AG04450 (cell line): ENCODE measurements at regions not wholly inside any gene's neighbourhood (a gene's known extent, or its start where the extent isn't known, plus 50 kb on each side); places are given as distances from the start of the nearest gene placed in this dataset.

Experiments used
- CTCF ChIA-PET: fragments of 300-600, 350-600 bp; formaldehyde crosslinking; extraction: SDS; loops from one replicate; lab custom pipeline; 2022; ENCODE audit warnings: antibody characterized with exemption, inconsistent platforms; lab: Charles Lee
- POLR2A ChIA-PET: fragments of 350-600 bp; formaldehyde crosslinking; extraction: SDS; loops from one replicate; lab custom pipeline; 2021; ENCODE audit warnings: antibody characterized with exemption, inconsistent platforms; lab: Yijun Ruan, JAX
- DNase-seq: peaks from one replicate; pipeline ENCODE4 v3.0.0-alpha.2; 2011; ENCODE audit warnings: low read depth, low spot score
- H3K27ac ChIP-seq: one replicate; pipeline ENCODE4 v1.5.1; 2012; ENCODE audit warnings: low read depth, low read length, control low read depth
- H3K27me3 ChIP-seq: one replicate; pipeline ENCODE4 v1.6.0; 2012; ENCODE audit warnings: low read length; ENCODE audit not compliant: control insufficient read depth, insufficient read depth
- H3K4me3 ChIP-seq: 2 replicates; pipeline ENCODE4 v1.5.1; 2011; ENCODE audit warnings: mild to moderate bottlenecking, low read depth, low read length, control low read depth
- H3K9me3 ChIP-seq: 2 replicates; pipeline ENCODE4 v1.5.1; 2012; ENCODE audit warnings: low read length; ENCODE audit not compliant: control insufficient read depth, insufficient read depth
- CTCF ChIP-seq: IDR thresholded peaks from 2 replicates; pipeline ENCODE4 v1.5.1; 2011; ENCODE audit warnings: low read depth, low read length, control low read depth, inconsistent platforms

DNA sequence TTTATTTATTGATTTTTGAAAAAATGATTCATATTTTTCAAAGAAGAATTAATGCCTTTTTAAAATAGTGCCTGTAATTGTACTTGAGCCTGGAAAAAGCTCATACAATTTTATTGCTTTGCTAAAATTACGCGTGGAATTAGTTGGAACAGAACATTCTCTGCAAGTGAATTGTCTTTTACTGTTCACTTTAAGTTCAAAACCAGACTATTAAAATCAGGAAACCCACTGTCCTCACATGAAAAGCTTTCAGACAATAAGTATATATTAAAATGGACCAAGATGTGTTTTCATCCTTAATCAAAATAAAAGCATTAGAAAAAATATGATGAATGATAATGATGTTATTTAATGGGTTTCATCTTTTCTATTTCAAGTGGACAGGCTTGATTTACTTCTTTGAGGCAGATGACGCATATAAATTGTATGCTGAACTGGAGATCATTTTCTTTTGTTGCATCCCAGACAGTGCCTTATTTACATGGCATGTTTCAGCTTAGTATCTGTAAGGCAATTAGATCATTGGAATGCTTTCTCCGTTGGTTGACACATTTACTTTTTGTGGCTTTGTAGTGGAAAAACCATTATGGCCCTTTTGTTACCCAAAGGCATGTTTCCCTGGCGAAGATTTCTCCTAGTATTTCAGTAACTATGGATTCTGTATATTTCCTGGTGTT lies 299.0 kb upstream of the MAGEC2 start:
- no peak for DNase-seq
- ChIA-PET CTCF (no interaction called here), POLR2A (no interaction called here)
- no peak overlapping the region for H3K27ac ChIP-seq
- no peaks in the 10 kb centered on the region for H3K27me3 ChIP-seq
- TF ChIP-seq CTCF: no peak
- no peaks in the 10 kb centered on the region for H3K9me3 ChIP-seq
- no peak overlapping the region for H3K4me3 ChIP-seq

DNA sequence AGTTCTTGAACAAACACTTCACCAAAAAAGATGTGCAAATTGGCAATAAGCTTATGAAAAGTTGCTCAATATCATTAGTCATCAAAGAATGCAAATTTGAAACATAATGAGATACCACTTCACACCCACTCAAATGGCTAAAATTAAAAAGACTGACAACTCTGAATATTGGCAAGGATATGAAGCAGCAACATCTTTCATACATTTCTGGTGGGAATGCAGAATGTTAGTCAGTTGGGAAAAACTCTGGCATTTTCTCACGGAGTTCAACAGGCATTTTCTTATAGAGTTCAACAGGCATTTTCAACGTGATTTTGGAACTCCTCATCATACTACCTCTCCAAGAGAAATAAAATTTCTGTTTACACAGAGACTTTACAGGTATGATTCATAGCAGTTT lies 297.4 kb upstream of the MAGEC2 start:
- Histone ChIP-seq H3K4me3 (no peak overlapping the region), H3K27ac (no peak overlapping the region), H3K9me3 (no peaks in the 10 kb centered on the region), H3K27me3 (no peaks in the 10 kb centered on the region)
- TF ChIP-seq CTCF: no peak
- ChIA-PET POLR2A (no interaction called here), CTCF (no interaction called here)
- DNase-seq: no peak

DNA sequence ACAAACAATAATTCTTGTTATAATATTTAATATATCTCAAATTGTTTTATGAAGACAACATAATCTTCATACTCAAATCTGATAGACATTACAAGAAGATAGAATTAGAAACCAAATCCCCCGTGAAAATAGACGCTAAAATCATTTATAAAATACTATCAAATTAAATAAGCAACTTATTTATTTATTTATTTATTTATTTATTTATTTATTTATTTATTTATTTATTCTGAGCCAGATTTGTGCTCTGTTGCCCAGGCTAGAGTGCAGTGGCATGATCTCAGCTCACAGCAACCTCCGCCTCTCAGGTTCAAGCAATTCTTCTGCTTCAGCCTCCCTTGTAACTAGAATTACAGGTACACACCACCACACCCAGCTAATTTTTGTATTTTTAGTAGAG lies 294.9 kb upstream of the MAGEC2 start:
- ChIA-PET CTCF (no interaction called here), POLR2A (no interaction called here)
- DNase-seq: no peak
- H3K4me3 ChIP-seq: no peak overlapping the region
- H3K9me3 ChIP-seq: no peaks in the 10 kb centered on the region
- no peaks in the 10 kb centered on the region for H3K27me3 ChIP-seq
- TF ChIP-seq CTCF: no peak
- H3K27ac ChIP-seq: no peak overlapping the region

- H3K4me3 ChIP-seq: no peak overlapping the region
- TF ChIP-seq CTCF: no peak
- no peaks in the 10 kb centered on the region for H3K9me3 ChIP-seq
- CTCF ChIA-PET: interaction anchor here (0.5 kb wide), 1 partner anchor 741 kb away, joined by 3 read pairs; no protein-coding TSS in a partner anchor
- POLR2A ChIA-PET: no interaction called here
- no peak overlapping the region for H3K27ac ChIP-seq
- DNase-seq: no peak
- no peaks in the 10 kb centered on the region for H3K27me3 ChIP-seq
Measured at GRCh38 chrX:142483965-142484364, 278.9 kb upstream of the MAGEC2 start.

- DNase-seq: no peak
- TF ChIP-seq CTCF: no peak
- no peak overlapping the region for H3K27ac ChIP-seq
- ChIA-PET CTCF (no interaction called here), POLR2A (no interaction called here)
- no peaks in the 10 kb centered on the region for H3K27me3 ChIP-seq
- no peak overlapping the region for H3K4me3 ChIP-seq
- no peaks in the 10 kb centered on the region for H3K9me3 ChIP-seq
Measured at GRCh38 chrX:142446349-142446748, 241.3 kb upstream of the MAGEC2 start.
